B cell (primary cell): ENCODE measurements at regions not wholly inside any gene's neighbourhood (a gene's known extent, or its start where the extent isn't known, plus 50 kb on each side); places are given as distances from the start of the nearest gene placed in this dataset.

Experiments
- EZH2 ChIP-seq: IDR thresholded peaks from 2 replicates; pipeline ENCODE4 v1.6.1; 2012; ENCODE audit warnings: borderline replicate concordance, low read depth, mild to moderate bottlenecking, moderate library complexity, low read length; ENCODE audit not compliant: insufficient read depth, poor library complexity, severe bottlenecking
- TF ChIP-seq, protein P1 (sequence below): fragments of 200-600 bp; IDR thresholded peaks from one replicate; pipeline ENCODE4 v1.8.0; 2022; ENCODE audit warnings: antibody characterized with exemption, mild to moderate bottlenecking

- TF ChIP-seq, protein P1, sequence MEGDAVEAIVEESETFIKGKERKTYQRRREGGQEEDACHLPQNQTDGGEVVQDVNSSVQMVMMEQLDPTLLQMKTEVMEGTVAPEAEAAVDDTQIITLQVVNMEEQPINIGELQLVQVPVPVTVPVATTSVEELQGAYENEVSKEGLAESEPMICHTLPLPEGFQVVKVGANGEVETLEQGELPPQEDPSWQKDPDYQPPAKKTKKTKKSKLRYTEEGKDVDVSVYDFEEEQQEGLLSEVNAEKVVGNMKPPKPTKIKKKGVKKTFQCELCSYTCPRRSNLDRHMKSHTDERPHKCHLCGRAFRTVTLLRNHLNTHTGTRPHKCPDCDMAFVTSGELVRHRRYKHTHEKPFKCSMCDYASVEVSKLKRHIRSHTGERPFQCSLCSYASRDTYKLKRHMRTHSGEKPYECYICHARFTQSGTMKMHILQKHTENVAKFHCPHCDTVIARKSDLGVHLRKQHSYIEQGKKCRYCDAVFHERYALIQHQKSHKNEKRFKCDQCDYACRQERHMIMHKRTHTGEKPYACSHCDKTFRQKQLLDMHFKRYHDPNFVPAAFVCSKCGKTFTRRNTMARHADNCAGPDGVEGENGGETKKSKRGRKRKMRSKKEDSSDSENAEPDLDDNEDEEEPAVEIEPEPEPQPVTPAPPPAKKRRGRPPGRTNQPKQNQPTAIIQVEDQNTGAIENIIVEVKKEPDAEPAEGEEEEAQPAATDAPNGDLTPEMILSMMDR, result no peak
- TF ChIP-seq EZH2, result no peak
Observed at GRCh38 chr5:143481697-143482531, 78.4 kb upstream of the NR3C1 start.
